ENCODE measurements at regions not wholly inside any gene's neighbourhood (a gene's known extent, or its start where the extent isn't known, plus 50 kb on each side); places are given as distances from the start of the nearest gene placed in this dataset.

GRCh38 chrX:7247346-7247745 is 99.4 kb upstream of the PUDP start:
- H3K4me1 Mint-ChIP-seq (ENCODE audit: low read depth) = no peaks in the 10 kb centered on the region
- no peak overlapping the region for H3K4me3 Mint-ChIP-seq
- H3K36me3 Mint-ChIP-seq (ENCODE audit: insufficient read depth) = no peaks in the 10 kb centered on the region
- H3K9me3 Mint-ChIP-seq = no peaks in the 10 kb centered on the region
- DNase-seq (no peak), ATAC-seq (no peak)
- H3K27me3 Mint-ChIP-seq (ENCODE audit: low read depth) = no peaks in the 10 kb centered on the region

GRCh38 chrX:7244405-7244804 is 96.5 kb upstream of the PUDP start:
- H3K4me3 Mint-ChIP-seq = no peak overlapping the region

GRCh38 chrX:7242613-7243012 is 94.7 kb upstream of the PUDP start:
- DNase-seq (no peak), ATAC-seq (no peak)
- Mint-ChIP-seq H3K9me3 (no peaks in the 10 kb centered on the region), H3K4me1 (ENCODE audit: low read depth) (no peaks in the 10 kb centered on the region), H3K27me3 (ENCODE audit: low read depth) (no peaks in the 10 kb centered on the region), H3K36me3 (ENCODE audit: insufficient read depth) (no peaks in the 10 kb centered on the region), H3K4me3 (no peak overlapping the region)

More at GRCh38 chrX:7244405-7244804, 96.5 kb upstream of the PUDP start:
- ATAC-seq (no peak), DNase-seq (no peak)
- Mint-ChIP-seq H3K27me3 (ENCODE audit: low read depth) (no peaks in the 10 kb centered on the region), H3K36me3 (ENCODE audit: insufficient read depth) (no peaks in the 10 kb centered on the region), H3K9me3 (no peaks in the 10 kb centered on the region), H3K4me1 (ENCODE audit: low read depth) (no peaks in the 10 kb centered on the region)

GRCh38 chrX:7240929-7241328 is 93.0 kb upstream of the PUDP start:
- DNase-seq (no peak), ATAC-seq (no peak)
- H3K4me3 Mint-ChIP-seq = no peak overlapping the region
- no peaks in the 10 kb centered on the region for H3K9me3 Mint-ChIP-seq
- no peaks in the 10 kb centered on the region for H3K36me3 Mint-ChIP-seq (ENCODE audit: insufficient read depth)
- H3K27me3 Mint-ChIP-seq (ENCODE audit: low read depth) = no peaks in the 10 kb centered on the region
- H3K4me1 Mint-ChIP-seq (ENCODE audit: low read depth) = no peaks in the 10 kb centered on the region

GRCh38 chrX:7235071-7235470 is 87.1 kb upstream of the PUDP start:
- no peak for ATAC-seq

GRCh38 chrX:7233580-7234406 is 85.8 kb upstream of the PUDP start:
- ATAC-seq = no peak
- H3K27me3 Mint-ChIP-seq (ENCODE audit: low read depth) = no peaks in the 10 kb centered on the region
- no peak overlapping the region for H3K4me3 Mint-ChIP-seq
- no peaks in the 10 kb centered on the region for H3K9me3 Mint-ChIP-seq
- no peak for DNase-seq
- H3K36me3 Mint-ChIP-seq (ENCODE audit: insufficient read depth) = no peaks in the 10 kb centered on the region
- H3K4me1 Mint-ChIP-seq (ENCODE audit: low read depth) = no peaks in the 10 kb centered on the region

More at GRCh38 chrX:7235071-7235470, 87.1 kb upstream of the PUDP start:
- no peaks in the 10 kb centered on the region for H3K36me3 Mint-ChIP-seq (ENCODE audit: insufficient read depth)
- H3K9me3 Mint-ChIP-seq = no peaks in the 10 kb centered on the region
- no peak overlapping the region for H3K4me3 Mint-ChIP-seq
- DNase-seq = no peak
- H3K4me1 Mint-ChIP-seq (ENCODE audit: low read depth) = no peaks in the 10 kb centered on the region
- no peaks in the 10 kb centered on the region for H3K27me3 Mint-ChIP-seq (ENCODE audit: low read depth)

GRCh38 chrX:7228226-7228625 is 80.3 kb upstream of the PUDP start:
- Mint-ChIP-seq H3K27me3 (ENCODE audit: low read depth) (no peaks in the 10 kb centered on the region), H3K9me3 (no peaks in the 10 kb centered on the region), H3K36me3 (ENCODE audit: insufficient read depth) (no peaks in the 10 kb centered on the region), H3K4me3 (no peak overlapping the region), H3K4me1 (ENCODE audit: low read depth) (no peaks in the 10 kb centered on the region)
- DNase-seq = no peak
- ATAC-seq = no peak

GRCh38 chrX:7225338-7225737 is 77.4 kb upstream of the PUDP start:
- ATAC-seq (no peak), DNase-seq (no peak)
- H3K4me1 Mint-ChIP-seq (ENCODE audit: low read depth) = no peaks in the 10 kb centered on the region
- H3K4me3 Mint-ChIP-seq = no peak overlapping the region
- H3K9me3 Mint-ChIP-seq = no peaks in the 10 kb centered on the region
- peaks cover 3% of the 10 kb centered on the region for H3K36me3 Mint-ChIP-seq (ENCODE audit: insufficient read depth)
- H3K27me3 Mint-ChIP-seq (ENCODE audit: low read depth) = no peaks in the 10 kb centered on the region

GRCh38 chrX:7223271-7223670 is 75.3 kb upstream of the PUDP start:
- no peaks in the 10 kb centered on the region for H3K27me3 Mint-ChIP-seq (ENCODE audit: low read depth)
- no peak overlapping the region for H3K4me3 Mint-ChIP-seq

GRCh38 chrX:7220121-7220520 is 72.2 kb upstream of the PUDP start:
- Mint-ChIP-seq H3K9me3 (no peaks in the 10 kb centered on the region), H3K4me1 (ENCODE audit: low read depth) (no peaks in the 10 kb centered on the region), H3K4me3 (no peak overlapping the region), H3K27me3 (ENCODE audit: low read depth) (no peaks in the 10 kb centered on the region), H3K36me3 (ENCODE audit: insufficient read depth) (peaks cover 3% of the 10 kb centered on the region)
- DNase-seq = no peak
- no peak for ATAC-seq

More at GRCh38 chrX:7223271-7223670, 75.3 kb upstream of the PUDP start:
- ATAC-seq (no peak), DNase-seq (no peak)
- Mint-ChIP-seq H3K36me3 (ENCODE audit: insufficient read depth) (peaks cover 3% of the 10 kb centered on the region), H3K4me1 (ENCODE audit: low read depth) (no peaks in the 10 kb centered on the region), H3K9me3 (no peaks in the 10 kb centered on the region)

- peaks cover 3% of the 10 kb centered on the region for H3K36me3 Mint-ChIP-seq (ENCODE audit: insufficient read depth)
- H3K4me3 Mint-ChIP-seq = no peak overlapping the region
- no peak for ATAC-seq
- DNase-seq = no peak
- H3K4me1 Mint-ChIP-seq (ENCODE audit: low read depth) = no peaks in the 10 kb centered on the region
- H3K9me3 Mint-ChIP-seq = no peaks in the 10 kb centered on the region
- no peaks in the 10 kb centered on the region for H3K27me3 Mint-ChIP-seq (ENCODE audit: low read depth)
Observed at GRCh38 chrX:7219153-7219705, 71.3 kb upstream of the PUDP start.

GRCh38 chrX:7218321-7219152 is 70.6 kb upstream of the PUDP start:
- ATAC-seq = no peak
- H3K27me3 Mint-ChIP-seq (ENCODE audit: low read depth) = no peaks in the 10 kb centered on the region

GRCh38 chrX:7216981-7217587 is 69.1 kb upstream of the PUDP start:
- Mint-ChIP-seq H3K4me1 (ENCODE audit: low read depth) (no peaks in the 10 kb centered on the region), H3K9me3 (no peaks in the 10 kb centered on the region), H3K36me3 (ENCODE audit: insufficient read depth) (peaks cover 3% of the 10 kb centered on the region), H3K27me3 (ENCODE audit: low read depth) (no peaks in the 10 kb centered on the region), H3K4me3 (no peak overlapping the region)
- DNase-seq (no peak), ATAC-seq (no peak)

More at GRCh38 chrX:7218321-7219152, 70.6 kb upstream of the PUDP start:
- Mint-ChIP-seq H3K4me3 (no peak overlapping the region), H3K9me3 (no peaks in the 10 kb centered on the region), H3K36me3 (ENCODE audit: insufficient read depth) (peaks cover 3% of the 10 kb centered on the region), H3K4me1 (ENCODE audit: low read depth) (no peaks in the 10 kb centered on the region)
- no peak for DNase-seq

GRCh38 chrX:7215842-7216241 is 67.9 kb upstream of the PUDP start:
- no peaks in the 10 kb centered on the region for H3K27me3 Mint-ChIP-seq (ENCODE audit: low read depth)
- ATAC-seq (no peak), DNase-seq (no peak)
- H3K4me3 Mint-ChIP-seq = no peak overlapping the region
- H3K4me1 Mint-ChIP-seq (ENCODE audit: low read depth) = no peaks in the 10 kb centered on the region
- H3K9me3 Mint-ChIP-seq = no peaks in the 10 kb centered on the region
- peaks cover 2% of the 10 kb centered on the region for H3K36me3 Mint-ChIP-seq (ENCODE audit: insufficient read depth)

All from activated T-cell treated with anti-CD3 and anti-CD28 coated beads, Interleukin-2, amount 50 U/mL, for 4 hours (primary cell).